ENCODE measurements at regions not wholly inside any gene's neighbourhood (a gene's known extent, or its start where the extent isn't known, plus 50 kb on each side); places are given as distances from the start of the nearest gene placed in this dataset.

DNA sequence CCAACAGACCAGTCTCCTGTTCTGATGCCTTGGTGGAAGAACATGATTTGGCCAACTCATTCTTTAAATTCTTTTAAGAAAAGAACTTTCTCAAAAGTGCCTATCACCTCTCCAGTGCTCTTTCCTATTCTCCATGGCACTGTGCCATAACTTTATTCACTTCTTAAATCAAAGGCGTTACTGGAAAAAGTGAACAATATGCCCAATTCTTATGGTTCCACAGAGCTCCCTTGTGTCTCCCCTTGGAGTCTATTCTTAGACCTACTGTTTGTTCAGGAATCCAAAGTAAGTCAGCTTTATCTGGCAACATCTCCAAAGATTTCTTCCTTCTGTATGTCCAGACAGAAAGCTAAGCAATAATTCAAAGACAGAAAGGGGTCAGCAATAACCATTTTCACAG lies 111.9 kb upstream of the MAGI3 start:
- TF ChIP-seq CTCF (IDR thresholded peaks at IDR 0.05; ENCODE audit: low read depth, low read length, missing input control) (no peak), ZBTB33 (IDR thresholded peaks at IDR 0.05) (no peak), JUND (IDR thresholded peaks at IDR 0.05) (no peak), GABPA (IDR thresholded peaks at IDR 0.05 in 1 of 2, conservative IDR thresholded peaks at IDR 0.05 in 1 of 2) (no peak), REST (IDR thresholded peaks at IDR 0.05) (no peak), EGR1 (IDR thresholded peaks at IDR 0.05; ENCODE audit: low read depth in 2 of 2) (no peak), YY1 (IDR thresholded peaks at IDR 0.05) (no peak), ATF3 (IDR thresholded peaks at IDR 0.05) (no peak), SP1 (IDR thresholded peaks at IDR 0.05) (no peak), TAF1 (conservative IDR thresholded peaks at IDR 0.05) (no peak), RAD21 (IDR thresholded peaks at IDR 0.05) (no peak)
